Thyroid gland (tissue), 4 donors: ENCODE measurements at regions not wholly inside any gene's neighbourhood (a gene's known extent, or its start where the extent isn't known, plus 50 kb on each side); places are given as distances from the start of the nearest gene placed in this dataset.

Experiments
- POLR2A ChIP-seq, 2 donors: fragments of 450-650 bp; IDR thresholded peaks; one replicate each; pipeline ENCODE4 v1.6.1; 2017; ENCODE audit warnings: antibody characterized with exemption in 2 of 2, mild to moderate bottlenecking in 2 of 2, moderate library complexity in 1 of 2
- TF ChIP-seq, protein P1 (sequence below), 6 experiments: fragments of 200-600 bp in 3 of 6; fragments of 450-650 bp in 3 of 6; sonication (generic) in 3 of 6; IDR thresholded peaks; one replicate each; pipeline ENCODE4 v1.5.1; 2016 to 2019; ENCODE audit warnings: antibody characterized with exemption in 6 of 6, mild to moderate bottlenecking in 2 of 6, inconsistent platforms in 1 of 6, moderate library complexity in 1 of 6

GRCh38 chr5:2188137-2188536 is 305.4 kb upstream of the IRX4 start:
- TF ChIP-seq, protein P1, sequence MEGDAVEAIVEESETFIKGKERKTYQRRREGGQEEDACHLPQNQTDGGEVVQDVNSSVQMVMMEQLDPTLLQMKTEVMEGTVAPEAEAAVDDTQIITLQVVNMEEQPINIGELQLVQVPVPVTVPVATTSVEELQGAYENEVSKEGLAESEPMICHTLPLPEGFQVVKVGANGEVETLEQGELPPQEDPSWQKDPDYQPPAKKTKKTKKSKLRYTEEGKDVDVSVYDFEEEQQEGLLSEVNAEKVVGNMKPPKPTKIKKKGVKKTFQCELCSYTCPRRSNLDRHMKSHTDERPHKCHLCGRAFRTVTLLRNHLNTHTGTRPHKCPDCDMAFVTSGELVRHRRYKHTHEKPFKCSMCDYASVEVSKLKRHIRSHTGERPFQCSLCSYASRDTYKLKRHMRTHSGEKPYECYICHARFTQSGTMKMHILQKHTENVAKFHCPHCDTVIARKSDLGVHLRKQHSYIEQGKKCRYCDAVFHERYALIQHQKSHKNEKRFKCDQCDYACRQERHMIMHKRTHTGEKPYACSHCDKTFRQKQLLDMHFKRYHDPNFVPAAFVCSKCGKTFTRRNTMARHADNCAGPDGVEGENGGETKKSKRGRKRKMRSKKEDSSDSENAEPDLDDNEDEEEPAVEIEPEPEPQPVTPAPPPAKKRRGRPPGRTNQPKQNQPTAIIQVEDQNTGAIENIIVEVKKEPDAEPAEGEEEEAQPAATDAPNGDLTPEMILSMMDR (IDR thresholded peaks at IDR 0.05): no peak
- no peak for TF ChIP-seq POLR2A (IDR thresholded peaks at IDR 0.05)
